CD4-positive, alpha-beta memory T cell (primary cell): ENCODE measurements at regions not wholly inside any gene's neighbourhood (a gene's known extent, or its start where the extent isn't known, plus 50 kb on each side); places are given as distances from the start of the nearest gene placed in this dataset.

Experiments used
- CTCF ChIA-PET: fragments of 350-600 bp; sonication (Branson Sonifier 250); formaldehyde crosslinking; loops from one replicate; lab custom pipeline; 2021; ENCODE audit warnings: inconsistent platforms; ENCODE audit not compliant: partially characterized antibody; lab: Charles Lee
- POLR2A ChIA-PET: fragments of 350-600 bp; sonication (Branson Sonifier 250); formaldehyde crosslinking; loops from one replicate; lab custom pipeline; 2021; ENCODE audit not compliant: partially characterized antibody; lab: Charles Lee
- DNase-seq, 5 donors: peaks; one replicate each; pipeline versions ENCODE4 v3.0.0 to v3.0.0-alpha.2; 2020 to 2022; ENCODE audit warnings: mixed read lengths in 1 of 5
- H3K27ac ChIP-seq: one replicate; pipeline ENCODE4 v1.7.0; 2013; ENCODE audit warnings: low read depth, low read length
- H3K27me3 ChIP-seq: 2 replicates; pipeline ENCODE4 v1.7.0; 2013; ENCODE audit warnings: mild to moderate bottlenecking, low read length, moderate library complexity; ENCODE audit not compliant: insufficient read depth
- H3K36me3 ChIP-seq: 2 replicates; pipeline ENCODE4 v1.7.0; 2013; ENCODE audit warnings: mild to moderate bottlenecking, low read length, moderate library complexity; ENCODE audit not compliant: insufficient read depth
- H3K4me1 ChIP-seq: 2 replicates; pipeline ENCODE4 v1.7.0; 2013; ENCODE audit warnings: mild to moderate bottlenecking, low read length, moderate library complexity; ENCODE audit not compliant: insufficient read depth
- H3K4me3 ChIP-seq, 2 donors: one replicate each; pipeline ENCODE4 v1.7.0; 2013; ENCODE audit warnings: low read length in 2 of 2, mild to moderate bottlenecking in 1 of 2
- H3K9me3 ChIP-seq, 2 donors: one replicate each; pipeline ENCODE4 v1.7.0; 2013; ENCODE audit warnings: low read length in 2 of 2, control low read depth in 1 of 2; ENCODE audit not compliant: control insufficient read depth in 1 of 2
- H3K27ac Mint-ChIP-seq, 7 donors: one replicate each; pipeline ENCODE4 v1.8.0; 2020 to 2021; ENCODE audit warnings: mixed read lengths in 7 of 7, mild to moderate bottlenecking in 6 of 7, inconsistent platforms in 3 of 7, moderate library complexity in 3 of 7
- H3K27me3 Mint-ChIP-seq, 2 donors: one replicate each; pipeline ENCODE4 v1.8.0; 2020 to 2021; ENCODE audit warnings: mixed read lengths in 2 of 2
- H3K36me3 Mint-ChIP-seq, 2 donors: one replicate each; pipeline ENCODE4 v1.8.0; 2020 to 2021; ENCODE audit warnings: mixed read lengths in 2 of 2, inconsistent platforms in 1 of 2, mild to moderate bottlenecking in 1 of 2
- H3K4me1 Mint-ChIP-seq, 4 donors: one replicate each; pipeline ENCODE4 v1.8.0; 2020 to 2021; ENCODE audit warnings: mixed read lengths in 4 of 4, mild to moderate bottlenecking in 1 of 4
- H3K4me3 Mint-ChIP-seq, 8 donors: one replicate each; pipeline ENCODE4 v1.8.0; 2020 to 2021; ENCODE audit warnings: mixed read lengths in 8 of 8, mild to moderate bottlenecking in 7 of 8, moderate library complexity in 6 of 8, inconsistent platforms in 3 of 8
- H3K9me3 Mint-ChIP-seq, 8 donors: one replicate each; pipeline ENCODE4 v1.8.0; 2020 to 2021; ENCODE audit warnings: mixed read lengths in 8 of 8, mild to moderate bottlenecking in 5 of 8, inconsistent platforms in 3 of 8, moderate library complexity in 1 of 8
- intact Hi-C: fragments of 100-400 bp; cut with micrococcal nuclease; formaldehyde crosslinking; loops from one replicate; pipeline ENCODE4 v1.15.1; 2023

DNA sequence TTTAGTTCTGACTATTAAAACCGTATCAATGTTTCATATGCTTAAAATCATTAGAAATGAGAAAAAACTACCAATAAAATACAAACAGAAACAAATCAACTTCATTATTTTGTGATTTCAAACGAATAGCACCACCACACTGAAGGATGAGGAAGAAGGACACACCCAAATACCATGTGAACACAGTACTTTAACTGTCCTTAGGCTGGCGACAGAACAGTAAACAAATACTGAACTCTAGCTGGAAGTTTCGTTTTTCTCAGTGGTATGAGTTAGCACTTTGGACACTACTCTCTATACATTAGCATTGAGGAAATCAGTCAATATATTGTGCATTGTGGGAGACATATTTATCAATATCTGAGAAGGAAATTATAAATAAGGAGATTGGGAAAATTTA, 202.4 kb upstream of the AGAP1 start:
- Histone ChIP-seq H3K27ac (no peak overlapping the region), H3K36me3 (no peaks in the 10 kb centered on the region), H3K27me3 (no peaks in the 10 kb centered on the region), H3K4me3 (no peak overlapping the region), H3K9me3 (no peaks in the 10 kb centered on the region), H3K4me1 (no peaks in the 10 kb centered on the region)
- CTCF ChIA-PET, result no interaction called here
- H3K4me3 Mint-ChIP-seq, result no peak overlapping the region
- no peak for DNase-seq
- intact Hi-C loops, result no loop called here
- H3K27ac Mint-ChIP-seq, result no peak overlapping the region
- H3K9me3 Mint-ChIP-seq, result no peaks in the 10 kb centered on the region
- H3K27me3 Mint-ChIP-seq, result peaks cover 2 to 20% of the 10 kb centered on the region in 2 donors
- H3K36me3 Mint-ChIP-seq, result no peaks in the 10 kb centered on the region
- no peaks in the 10 kb centered on the region for H3K4me1 Mint-ChIP-seq
- POLR2A ChIA-PET, result no interaction called here

DNA sequence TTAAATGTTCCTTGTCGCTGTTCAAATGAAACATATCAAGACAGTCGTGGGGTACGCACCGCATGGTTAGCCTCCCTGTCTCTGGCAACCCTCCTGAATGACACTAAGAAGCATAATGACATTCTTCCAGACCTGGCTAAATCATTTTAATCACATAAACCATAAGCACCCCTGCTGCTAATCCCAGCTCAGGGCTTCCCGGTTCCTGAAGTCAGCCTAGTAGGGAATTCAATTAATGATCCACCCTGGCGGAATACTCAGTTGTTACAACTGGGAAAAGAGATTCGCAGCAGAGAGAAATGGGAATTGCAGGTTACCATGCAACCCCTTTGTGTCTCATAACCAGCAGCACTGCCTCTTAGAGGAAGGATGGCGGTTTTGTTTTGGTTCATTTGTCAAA, 200.8 kb upstream of the AGAP1 start:
- H3K27me3 Mint-ChIP-seq, result peaks cover 6 to 13% of the 10 kb centered on the region in 2 donors
- no peak overlapping the region for H3K27ac Mint-ChIP-seq
- peaks cover 0 to 6% (median 0%) of the 10 kb centered on the region in 8 donors for H3K9me3 Mint-ChIP-seq
- CTCF ChIA-PET, result no interaction called here
- no peaks in the 10 kb centered on the region for H3K36me3 ChIP-seq
- no peak overlapping the region for H3K4me3 ChIP-seq
- no peaks in the 10 kb centered on the region for H3K4me1 Mint-ChIP-seq
- no peak for DNase-seq
- no peak overlapping the region for H3K27ac ChIP-seq
- H3K4me3 Mint-ChIP-seq, result no peak overlapping the region
- no peaks in the 10 kb centered on the region for H3K27me3 ChIP-seq
- POLR2A ChIA-PET, result no interaction called here
- no peaks in the 10 kb centered on the region for H3K36me3 Mint-ChIP-seq
- H3K4me1 ChIP-seq, result no peaks in the 10 kb centered on the region
- no peaks in the 10 kb centered on the region for H3K9me3 ChIP-seq
- intact Hi-C loops, result no loop called here

DNA sequence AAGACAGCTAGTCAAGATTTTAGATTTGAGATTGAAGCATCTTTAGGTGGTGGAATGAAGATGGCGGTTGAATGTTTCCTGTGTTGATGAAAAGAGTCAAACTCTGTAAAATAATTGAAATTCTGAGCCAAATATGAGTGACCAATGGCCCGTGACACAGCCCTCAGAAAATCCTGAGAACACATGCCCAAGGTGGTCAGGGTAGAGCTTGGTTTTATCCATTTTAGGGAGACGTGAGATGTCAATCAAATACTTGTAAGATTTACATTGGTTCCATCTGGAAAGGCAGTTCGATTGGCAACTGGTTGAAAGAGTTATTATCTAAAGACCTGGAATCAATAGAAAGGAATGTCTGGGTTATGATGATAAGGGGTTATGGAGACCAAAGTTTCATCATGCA, 198.0 kb upstream of the AGAP1 start:
- Histone ChIP-seq H3K4me1 (no peaks in the 10 kb centered on the region), H3K27me3 (no peaks in the 10 kb centered on the region), H3K36me3 (no peaks in the 10 kb centered on the region), H3K4me3 (no peak overlapping the region), H3K27ac (no peak overlapping the region), H3K9me3 (no peaks in the 10 kb centered on the region)
- ChIA-PET CTCF (no interaction called here), POLR2A (no interaction called here)
- no peaks in the 10 kb centered on the region for H3K4me1 Mint-ChIP-seq
- H3K9me3 Mint-ChIP-seq, result peaks cover 0 to 6% (median 0%) of the 10 kb centered on the region in 8 donors
- H3K27ac Mint-ChIP-seq, result no peak overlapping the region
- no peak overlapping the region for H3K4me3 Mint-ChIP-seq
- no peak for DNase-seq
- intact Hi-C loops, result no loop called here
- peaks cover 4 to 7% of the 10 kb centered on the region in 2 donors for H3K27me3 Mint-ChIP-seq
- H3K36me3 Mint-ChIP-seq, result no peaks in the 10 kb centered on the region

DNA sequence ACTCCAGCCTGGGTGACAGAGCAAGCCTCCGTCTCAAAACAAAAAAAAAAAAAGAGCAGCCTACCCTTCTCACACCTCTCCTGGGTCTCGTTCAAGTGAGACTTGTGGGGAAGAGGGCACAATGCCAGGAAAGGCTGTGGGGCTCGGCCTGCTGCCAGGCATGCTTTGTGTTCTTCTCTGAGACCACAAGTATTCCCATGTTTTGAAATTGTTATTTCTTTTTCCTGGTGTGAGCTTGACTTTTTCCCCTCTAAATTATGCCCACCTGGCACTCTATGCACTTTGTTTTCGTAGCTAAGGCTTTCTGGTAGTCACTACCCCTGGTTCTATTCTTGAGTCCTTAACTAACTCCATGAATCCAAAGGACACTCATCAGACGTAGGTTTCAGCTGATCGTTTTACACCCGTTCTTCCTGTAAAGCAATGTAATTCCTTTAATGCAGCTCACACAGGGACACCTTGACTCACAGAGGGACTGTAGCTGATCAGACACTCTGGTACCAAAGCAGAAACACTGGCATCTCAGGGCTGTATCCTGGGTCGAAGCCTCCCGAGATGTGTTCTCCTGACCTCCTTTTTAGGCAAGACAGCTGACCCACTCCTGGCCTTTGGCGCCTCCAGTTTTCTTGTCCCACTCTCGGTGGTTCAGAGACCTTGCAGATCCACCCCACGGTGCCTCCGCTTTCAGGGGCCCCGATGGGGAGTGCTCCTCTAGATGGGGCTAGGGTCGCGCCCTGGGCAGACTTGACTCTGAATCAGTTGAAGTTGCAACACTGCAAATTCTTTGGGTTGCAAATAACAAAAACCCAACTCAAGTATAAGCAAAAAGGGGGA, 193.3 kb upstream of the AGAP1 start:
- H3K36me3 Mint-ChIP-seq, result no peaks in the 10 kb centered on the region

DNA sequence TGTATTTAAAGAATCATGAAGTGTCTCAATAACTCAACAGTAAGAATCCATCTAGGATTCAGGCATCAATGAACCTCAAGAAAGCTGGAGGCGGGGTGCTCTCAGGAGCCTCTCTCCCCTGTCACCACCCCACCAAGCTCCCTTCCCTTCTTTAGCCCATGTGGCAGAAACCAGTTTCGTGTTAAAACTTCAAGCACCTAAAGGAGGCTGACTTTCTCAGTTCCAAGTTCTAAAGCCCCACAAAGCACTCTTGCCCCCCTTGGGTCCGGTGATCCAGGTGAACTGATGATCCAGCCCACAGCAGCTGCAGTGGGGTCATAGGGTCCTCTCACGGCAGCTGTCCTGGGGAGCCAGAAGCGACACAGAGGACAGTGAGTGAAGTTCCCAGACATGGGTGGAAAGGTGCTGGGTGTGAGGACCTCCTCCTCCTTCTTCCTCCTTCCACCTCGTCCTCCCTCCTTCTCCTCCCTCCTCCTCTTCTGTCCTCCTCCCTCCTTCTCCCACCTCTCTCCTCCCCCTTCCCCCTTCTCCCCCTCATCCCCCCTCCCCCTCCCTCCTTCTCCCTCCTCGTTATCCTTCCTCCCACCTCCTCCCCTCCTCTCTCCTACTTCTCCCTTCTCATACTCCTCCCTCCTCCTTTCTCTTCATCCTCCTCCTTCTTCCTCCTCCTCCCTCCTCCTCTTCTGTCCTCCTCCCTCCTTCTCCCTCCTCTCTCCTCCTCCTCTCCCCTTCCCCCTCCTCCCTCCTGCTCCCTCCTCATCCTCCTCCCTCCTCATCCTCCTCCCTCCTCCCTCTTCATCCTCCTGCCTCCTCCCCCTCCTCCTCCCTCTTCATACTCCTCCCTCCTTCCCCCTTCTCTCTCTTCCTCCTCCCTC, 192.4 kb upstream of the AGAP1 start:
- ChIA-PET POLR2A (no interaction called here), CTCF (no interaction called here)
- H3K9me3 Mint-ChIP-seq, result peaks cover 0 to 6% (median 0%) of the 10 kb centered on the region in 8 donors
- H3K27ac ChIP-seq, result no peak overlapping the region
- H3K4me3 ChIP-seq, result no peak overlapping the region
- H3K36me3 ChIP-seq, result no peaks in the 10 kb centered on the region
- no peaks in the 10 kb centered on the region for H3K27me3 ChIP-seq
- H3K27me3 Mint-ChIP-seq, result peaks cover 12 to 17% of the 10 kb centered on the region in 2 donors
- H3K27ac Mint-ChIP-seq, result no peak overlapping the region
- no peaks in the 10 kb centered on the region for H3K36me3 Mint-ChIP-seq
- no peak for DNase-seq
- H3K4me1 Mint-ChIP-seq, result no peaks in the 10 kb centered on the region
- no peak overlapping the region for H3K4me3 Mint-ChIP-seq
- no peaks in the 10 kb centered on the region for H3K4me1 ChIP-seq
- intact Hi-C loops, result no loop called here
- no peaks in the 10 kb centered on the region for H3K9me3 ChIP-seq

More for the DNA sequence above, 193.3 kb upstream of the AGAP1 start:
- intact Hi-C loops, result no loop called here
- H3K4me3 ChIP-seq, result no peak overlapping the region
- H3K27me3 ChIP-seq, result no peaks in the 10 kb centered on the region
- ChIA-PET POLR2A (no interaction called here), CTCF (no interaction called here)
- Mint-ChIP-seq H3K4me3 (no peak overlapping the region), H3K9me3 (peaks cover 0 to 6% (median 0%) of the 10 kb centered on the region in 8 donors), H3K4me1 (no peaks in the 10 kb centered on the region), H3K27me3 (peaks cover 13 to 15% of the 10 kb centered on the region in 2 donors), H3K27ac (no peak overlapping the region)
- no peak overlapping the region for H3K27ac ChIP-seq
- H3K9me3 ChIP-seq, result no peaks in the 10 kb centered on the region
- no peaks in the 10 kb centered on the region for H3K4me1 ChIP-seq
- DNase-seq, result no peak
- no peaks in the 10 kb centered on the region for H3K36me3 ChIP-seq

DNA sequence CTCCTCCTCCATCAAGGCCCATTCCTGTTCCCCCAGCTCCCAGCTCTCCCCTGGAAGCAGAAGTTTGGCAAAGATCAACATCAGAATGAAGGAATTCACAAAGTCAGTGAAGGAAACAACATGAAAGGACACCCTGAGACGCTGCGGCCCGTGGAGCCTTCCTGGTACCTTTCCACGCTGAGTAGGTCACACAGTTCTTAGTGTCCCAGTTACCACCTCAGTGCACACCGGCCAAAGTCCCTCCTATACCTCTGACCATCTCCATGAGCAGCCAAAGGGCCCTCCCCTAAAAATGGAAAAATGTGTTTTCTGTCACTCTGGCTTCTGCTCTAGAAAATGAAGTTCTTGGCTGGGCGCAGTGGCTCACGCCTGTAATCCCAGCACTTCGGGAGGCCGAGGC, 191.6 kb upstream of the AGAP1 start:
- CTCF ChIA-PET, result no interaction called here
- intact Hi-C loops, result no loop called here
- Mint-ChIP-seq H3K9me3 (peaks cover 0 to 4% (median 0%) of the 10 kb centered on the region in 8 donors), H3K36me3 (no peaks in the 10 kb centered on the region), H3K4me3 (no peak overlapping the region), H3K4me1 (no peaks in the 10 kb centered on the region), H3K27me3 (peaks cover 8 to 17% of the 10 kb centered on the region in 2 donors), H3K27ac (no peak overlapping the region)
- H3K27me3 ChIP-seq, result no peaks in the 10 kb centered on the region
- H3K27ac ChIP-seq, result no peak overlapping the region
- DNase-seq, result no peak
- no peak overlapping the region for H3K4me3 ChIP-seq
- no peaks in the 10 kb centered on the region for H3K9me3 ChIP-seq
- H3K36me3 ChIP-seq, result no peaks in the 10 kb centered on the region
- no peaks in the 10 kb centered on the region for H3K4me1 ChIP-seq
- POLR2A ChIA-PET, result no interaction called here

DNA sequence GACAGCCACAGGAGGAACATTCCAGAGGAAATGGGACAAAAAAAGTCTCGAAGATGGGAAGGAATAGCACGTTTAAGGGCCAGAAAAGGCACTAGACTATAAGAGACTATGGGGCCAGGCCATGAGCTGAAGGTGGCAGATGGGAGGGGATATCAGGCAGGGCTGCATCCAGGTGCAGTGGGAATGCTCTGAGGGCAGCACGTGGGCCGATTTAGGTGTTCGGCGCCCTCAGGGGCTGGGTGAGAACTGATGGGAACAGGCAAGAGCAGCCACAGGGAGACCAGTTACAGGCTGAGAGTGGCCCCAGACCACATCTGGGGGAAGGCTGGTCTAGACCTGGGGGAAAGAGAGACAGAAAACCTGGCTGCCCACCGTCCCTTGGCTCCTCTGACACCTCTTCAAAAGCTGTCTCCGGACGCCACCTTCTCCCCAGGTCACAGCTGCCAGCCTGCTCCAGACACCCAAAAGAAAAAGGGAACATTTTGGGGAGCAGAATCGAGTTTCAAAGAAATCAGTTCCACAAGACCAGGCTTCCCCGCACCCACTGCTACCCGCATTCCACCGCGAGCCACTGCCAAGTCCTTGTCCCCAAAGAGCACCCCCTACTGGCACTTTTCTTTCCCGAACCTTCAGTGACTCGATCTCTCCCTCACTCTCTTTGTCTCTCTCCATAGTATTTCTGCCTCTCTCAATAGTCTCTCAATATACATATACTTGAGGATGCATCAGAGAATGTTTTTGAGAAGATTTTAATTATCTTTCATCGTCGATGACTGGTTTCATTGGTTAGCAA, 190.1 kb upstream of the AGAP1 start:
- Histone ChIP-seq H3K4me1 (no peaks in the 10 kb centered on the region), H3K4me3 (no peak overlapping the region), H3K27me3 (no peaks in the 10 kb centered on the region), H3K27ac (no peak overlapping the region), H3K9me3 (no peaks in the 10 kb centered on the region), H3K36me3 (no peaks in the 10 kb centered on the region)
- H3K4me1 Mint-ChIP-seq, result no peaks in the 10 kb centered on the region
- no peak for DNase-seq
- ChIA-PET POLR2A (no interaction called here), CTCF (no interaction called here)
- peaks cover 11 to 22% of the 10 kb centered on the region in 2 donors for H3K27me3 Mint-ChIP-seq
- intact Hi-C loops, result no loop called here
- no peak overlapping the region for H3K27ac Mint-ChIP-seq
- H3K9me3 Mint-ChIP-seq, result peaks cover 0 to 3% (median 0%) of the 10 kb centered on the region in 8 donors
- no peaks in the 10 kb centered on the region for H3K36me3 Mint-ChIP-seq
- no peak overlapping the region for H3K4me3 Mint-ChIP-seq
